ENCODE measurements at regions not wholly inside any gene's neighbourhood (a gene's known extent, or its start where the extent isn't known, plus 50 kb on each side); places are given as distances from the start of the nearest gene placed in this dataset.

GRCh38 chr9:84138541-84138940, 157.9 kb downstream of the RMI1 start:
- TF ChIP-seq, protein P1, sequence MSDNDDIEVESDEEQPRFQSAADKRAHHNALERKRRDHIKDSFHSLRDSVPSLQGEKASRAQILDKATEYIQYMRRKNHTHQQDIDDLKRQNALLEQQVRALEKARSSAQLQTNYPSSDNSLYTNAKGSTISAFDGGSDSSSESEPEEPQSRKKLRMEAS (IDR thresholded peaks at IDR 0.05), result no peak
- TF ChIP-seq ZBTB7A (IDR thresholded peaks at IDR 0.05; ENCODE audit: low read depth) (no peak), TCF12 (IDR thresholded peaks at IDR 0.05; ENCODE audit: low read depth) (no peak), RAD21 (IDR thresholded peaks at IDR 0.05; ENCODE audit: low read depth) (no peak), EP300 (IDR thresholded peaks at IDR 0.05; ENCODE audit: borderline replicate concordance) (peak; percentile 50; the same call in 1 of the 2 replicates), TAF1 (IDR thresholded peaks at IDR 0.05; ENCODE audit: low read depth) (no peak), CEBPB (IDR thresholded peaks at IDR 0.05) (no peak), TEAD4 (IDR thresholded peaks at IDR 0.05) (peak; percentile 81), EGR1 (IDR thresholded peaks at IDR 0.05) (no peak)
- TF ChIP-seq, protein P2, sequence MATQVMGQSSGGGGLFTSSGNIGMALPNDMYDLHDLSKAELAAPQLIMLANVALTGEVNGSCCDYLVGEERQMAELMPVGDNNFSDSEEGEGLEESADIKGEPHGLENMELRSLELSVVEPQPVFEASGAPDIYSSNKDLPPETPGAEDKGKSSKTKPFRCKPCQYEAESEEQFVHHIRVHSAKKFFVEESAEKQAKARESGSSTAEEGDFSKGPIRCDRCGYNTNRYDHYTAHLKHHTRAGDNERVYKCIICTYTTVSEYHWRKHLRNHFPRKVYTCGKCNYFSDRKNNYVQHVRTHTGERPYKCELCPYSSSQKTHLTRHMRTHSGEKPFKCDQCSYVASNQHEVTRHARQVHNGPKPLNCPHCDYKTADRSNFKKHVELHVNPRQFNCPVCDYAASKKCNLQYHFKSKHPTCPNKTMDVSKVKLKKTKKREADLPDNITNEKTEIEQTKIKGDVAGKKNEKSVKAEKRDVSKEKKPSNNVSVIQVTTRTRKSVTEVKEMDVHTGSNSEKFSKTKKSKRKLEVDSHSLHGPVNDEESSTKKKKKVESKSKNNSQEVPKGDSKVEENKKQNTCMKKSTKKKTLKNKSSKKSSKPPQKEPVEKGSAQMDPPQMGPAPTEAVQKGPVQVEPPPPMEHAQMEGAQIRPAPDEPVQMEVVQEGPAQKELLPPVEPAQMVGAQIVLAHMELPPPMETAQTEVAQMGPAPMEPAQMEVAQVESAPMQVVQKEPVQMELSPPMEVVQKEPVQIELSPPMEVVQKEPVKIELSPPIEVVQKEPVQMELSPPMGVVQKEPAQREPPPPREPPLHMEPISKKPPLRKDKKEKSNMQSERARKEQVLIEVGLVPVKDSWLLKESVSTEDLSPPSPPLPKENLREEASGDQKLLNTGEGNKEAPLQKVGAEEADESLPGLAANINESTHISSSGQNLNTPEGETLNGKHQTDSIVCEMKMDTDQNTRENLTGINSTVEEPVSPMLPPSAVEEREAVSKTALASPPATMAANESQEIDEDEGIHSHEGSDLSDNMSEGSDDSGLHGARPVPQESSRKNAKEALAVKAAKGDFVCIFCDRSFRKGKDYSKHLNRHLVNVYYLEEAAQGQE (IDR thresholded peaks at IDR 0.05; ENCODE audit: low read depth), result no peak
